Kidney (tissue), 13 donors: ENCODE measurements at regions not wholly inside any gene's neighbourhood (a gene's known extent, or its start where the extent isn't known, plus 50 kb on each side); places are given as distances from the start of the nearest gene placed in this dataset.

ENCODE experiments used
- DNase-seq, 5 donors: peaks; one replicate each; pipeline ENCODE4 v3.0.0-alpha.2; 2013 to 2020
- FAIRE-seq: peaks from 2 replicates; lab custom pipeline; 2012; peaks lifted over from hg19 to GRCh38; lab: Jason Lieb, UNC
- H3K27ac ChIP-seq, 2 donors: one replicate each; pipeline ENCODE4 v1.7.0; 2013; ENCODE audit warnings: low read depth in 2 of 2, low read length in 2 of 2, inconsistent platforms in 1 of 2
- H3K27me3 ChIP-seq: one replicate; pipeline ENCODE4 v1.7.1; 2013; ENCODE audit warnings: low read length, inconsistent platforms; ENCODE audit not compliant: control insufficient read depth, insufficient read depth
- H3K36me3 ChIP-seq, 3 donors: one replicate each; pipeline versions ENCODE4 v1.7.0 to v1.7.1; 2013; ENCODE audit warnings: low read length in 3 of 3, control low read depth in 1 of 3, inconsistent platforms in 1 of 3; ENCODE audit not compliant: insufficient read depth in 3 of 3, control insufficient read depth in 2 of 3
- H3K4me1 ChIP-seq, 3 donors: one replicate each; pipeline versions ENCODE4 v1.7.0 to v1.7.1; 2013; ENCODE audit warnings: low read length in 3 of 3, inconsistent platforms in 1 of 3, low read depth in 1 of 3; ENCODE audit not compliant: control insufficient read depth in 2 of 3, insufficient read depth in 2 of 3
- H3K4me3 ChIP-seq, 3 donors: one replicate each; pipeline versions ENCODE4 v1.7.0 to v1.8.1; 2013; ENCODE audit warnings: low read length in 3 of 3, control low read depth in 1 of 3, inconsistent platforms in 1 of 3
- H3K9ac ChIP-seq, 3 donors: one replicate each; pipeline versions ENCODE4 v1.7.0 to v1.7.1; 2013; ENCODE audit warnings: low read length in 3 of 3, control low read depth in 1 of 3, inconsistent platforms in 1 of 3
- H3K9me3 ChIP-seq, 3 donors: one replicate each; pipeline versions ENCODE4 v1.7.0 to v1.7.1; 2013; ENCODE audit warnings: low read length in 3 of 3, control low read depth in 1 of 3, inconsistent platforms in 1 of 3; ENCODE audit not compliant: control insufficient read depth in 2 of 3, insufficient read depth in 1 of 3
- CTCF ChIP-seq: IDR thresholded peaks from 3 replicates; pipeline ENCODE4 v1.5.1; 2012; ENCODE audit warnings: mild to moderate bottlenecking, moderate library complexity, borderline replicate concordance; ENCODE audit not compliant: insufficient read depth; ENCODE audit errors: extremely low read depth
- intact Hi-C: fragments of 100-400 bp; cut with DNase I; formaldehyde crosslinking; loops from one replicate; pipeline ENCODE4 v1.11.1; 2022
- donor health status: control.
- donor health status: control.
- donor health status: control.
- donor health status: control.
- donor health status: control.
- donor health status: DM: yes; HTN: yes; CAD: no.
- donor health status: Normal renal cell carcinoma (clear cell type).

DNA sequence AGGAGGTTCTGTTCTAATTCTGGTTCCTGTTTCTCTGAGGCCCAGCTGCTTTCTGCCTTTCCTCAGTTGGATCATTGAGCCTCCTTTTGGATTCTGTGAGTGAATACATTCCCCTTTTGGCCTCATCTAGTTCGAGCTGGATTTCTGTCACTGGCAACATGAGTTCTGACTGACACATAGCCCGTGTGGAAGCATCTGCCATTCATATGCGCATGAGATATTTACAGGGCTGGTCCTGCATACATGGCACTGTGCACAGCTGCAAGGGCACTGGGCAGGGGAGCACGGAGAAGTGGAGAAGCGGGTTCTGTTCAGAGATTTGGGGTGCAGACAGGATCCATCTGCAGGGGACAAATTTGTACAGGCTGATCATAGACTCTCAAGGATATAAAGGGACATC, 352.8 kb downstream of the RPS24 start:
- TF ChIP-seq CTCF: no peak
- H3K4me1 ChIP-seq: no peaks in the 10 kb centered on the region
- no peak overlapping the region for H3K4me3 ChIP-seq
- DNase-seq: peak in 1 of 5 donors; percentile 32
- H3K9ac ChIP-seq: no peak overlapping the region
- H3K36me3 ChIP-seq: no peaks in the 10 kb centered on the region
- no peak for FAIRE-seq
- H3K27me3 ChIP-seq: no peaks in the 10 kb centered on the region
- no peak overlapping the region for H3K27ac ChIP-seq
- H3K9me3 ChIP-seq: no peaks in the 10 kb centered on the region
- intact Hi-C loops: no loop called here

DNA sequence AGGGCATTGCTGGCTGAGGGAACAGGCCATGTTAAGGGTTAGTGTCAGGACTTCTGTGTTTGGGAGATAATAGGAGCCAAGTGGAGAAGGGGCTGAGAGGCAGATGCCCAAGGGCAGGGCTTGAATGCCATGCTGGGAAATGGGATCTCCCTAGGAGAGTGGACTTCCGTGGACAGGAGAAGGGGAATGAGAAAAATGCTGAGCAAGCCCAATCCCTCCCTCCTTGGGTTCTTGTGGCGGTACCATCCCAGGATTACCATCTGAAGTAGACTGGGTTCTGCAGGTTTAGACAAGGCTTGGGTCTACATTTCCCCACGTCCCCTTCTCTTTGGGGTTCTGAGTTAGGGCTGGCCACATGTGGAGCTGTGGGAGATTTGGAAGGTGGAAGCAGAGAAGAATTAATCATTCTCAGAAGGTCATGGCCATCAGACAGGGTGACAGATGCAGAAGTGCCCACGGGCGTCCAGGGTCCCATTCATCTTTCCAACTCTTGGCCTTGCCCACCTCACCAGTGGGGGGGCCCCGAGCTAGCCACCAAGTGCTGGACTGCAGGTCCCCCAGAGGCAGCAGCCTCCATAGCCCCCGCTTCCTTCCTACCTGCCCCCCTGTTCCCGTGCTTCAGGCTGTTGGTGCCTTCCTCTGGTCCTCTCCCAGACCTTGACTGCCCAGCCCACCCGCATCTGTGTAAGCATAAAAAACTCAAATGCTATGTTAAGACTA, 354.8 kb downstream of the RPS24 start:
- Histone ChIP-seq H3K9ac (no peak overlapping the region), H3K9me3 (no peaks in the 10 kb centered on the region), H3K27ac (no peak overlapping the region), H3K4me1 (no peaks in the 10 kb centered on the region), H3K27me3 (no peaks in the 10 kb centered on the region), H3K4me3 (no peak overlapping the region), H3K36me3 (no peaks in the 10 kb centered on the region)
- intact Hi-C loops: no loop called here
- FAIRE-seq: no peak
- peak in 1 of 5 donors; percentile 53 for DNase-seq
- TF ChIP-seq CTCF: no peak

DNA sequence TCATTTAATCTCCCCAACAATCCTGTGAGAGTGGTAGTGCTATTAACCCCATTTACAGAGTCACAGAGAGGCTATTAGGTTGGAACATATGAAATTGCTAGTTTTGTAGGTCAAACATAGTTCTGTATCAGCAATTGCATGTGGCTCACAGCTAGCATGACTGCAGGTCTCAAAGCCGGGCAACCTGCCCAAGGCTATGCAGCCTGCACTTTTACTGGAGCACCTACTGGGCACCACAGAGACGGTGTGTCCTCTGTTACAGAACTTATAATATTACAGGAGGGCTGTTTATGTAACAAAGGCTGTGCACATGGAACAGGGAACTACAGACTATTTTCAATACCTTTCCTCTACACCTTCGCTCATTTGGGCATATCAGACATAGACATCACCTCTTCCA, 355.8 kb downstream of the RPS24 start:
- Histone ChIP-seq H3K27me3 (no peaks in the 10 kb centered on the region), H3K4me1 (no peaks in the 10 kb centered on the region), H3K9ac (no peak overlapping the region), H3K9me3 (no peaks in the 10 kb centered on the region), H3K4me3 (no peak overlapping the region), H3K27ac (no peak overlapping the region), H3K36me3 (no peaks in the 10 kb centered on the region)
- FAIRE-seq (no peak), DNase-seq (peak in 1 of 5 donors; percentile 18)
- intact Hi-C loops: no loop called here
- no peak for TF ChIP-seq CTCF
